H1 (cell line): ENCODE measurements at regions not wholly inside any gene's neighbourhood (a gene's known extent, or its start where the extent isn't known, plus 50 kb on each side); places are given as distances from the start of the nearest gene placed in this dataset.

Experiments used
- CTCF ChIA-PET: fragments of 300-600 bp; sonication (Branson Sonifier 250); formaldehyde crosslinking; loops from one replicate; lab custom pipeline; 2021; ENCODE audit not compliant: partially characterized antibody; lab: Charles Lee
- POLR2A ChIA-PET: fragments of 300-600 bp; sonication (Branson Sonifier 250); formaldehyde crosslinking; loops from one replicate; lab custom pipeline; 2021; ENCODE audit warnings: inconsistent platforms; ENCODE audit not compliant: partially characterized antibody; lab: Charles Lee
- DNase-seq, 2 experiments: peaks; one replicate each; pipeline versions ENCODE4 v3.0.0 to v3.0.0-alpha.2; 2010 to 2022; ENCODE audit warnings: low spot score in 2 of 2, low read depth in 1 of 2, mixed read lengths in 1 of 2
- FAIRE-seq: peaks from 2 replicates; lab custom pipeline; 2011; peaks lifted over from hg19 to GRCh38; lab: Jason Lieb, UNC
- H2AFZ ChIP-seq: 2 replicates; pipeline ENCODE4 v1.8.1; 2012; ENCODE audit warnings: low read length, inconsistent platforms
- H2AK5ac ChIP-seq: 2 replicates; pipeline ENCODE4 v1.6.1; 2013; ENCODE audit warnings: low read depth, low read length
- H2BK120ac ChIP-seq: replicated peaks from 2 replicates; pipeline ENCODE3; 2013; ENCODE audit warnings: low read depth, low read length, inconsistent platforms
- H2BK12ac ChIP-seq: 2 replicates; pipeline ENCODE4 v1.6.1; 2013; ENCODE audit warnings: low read depth, low read length
- H2BK15ac ChIP-seq: 2 replicates; pipeline ENCODE4 v1.6.1; 2013; ENCODE audit warnings: low read length
- H2BK20ac ChIP-seq: 2 replicates; pipeline ENCODE4 v1.6.1; 2013; ENCODE audit warnings: low read length
- H2BK5ac ChIP-seq: 2 replicates; pipeline ENCODE4 v1.6.1; 2013; ENCODE audit warnings: low read depth, low read length
- H3K14ac ChIP-seq: 2 replicates; pipeline ENCODE4 v1.6.1; 2013; ENCODE audit warnings: inconsistent platforms; ENCODE audit not compliant: insufficient read length
- H3K18ac ChIP-seq: 2 replicates; pipeline ENCODE4 v1.6.1; 2013; ENCODE audit warnings: low read length; ENCODE audit errors: extremely low read depth
- H3K23ac ChIP-seq: 2 replicates; pipeline ENCODE4 v1.6.1; 2013; ENCODE audit warnings: inconsistent platforms; ENCODE audit not compliant: insufficient read length
- H3K23me2 ChIP-seq: 2 replicates; pipeline ENCODE4 v1.6.1; 2013; ENCODE audit warnings: low read depth, low read length
- H3K27ac ChIP-seq: 2 replicates; pipeline ENCODE4 v1.6.1; 2011; ENCODE audit warnings: low read depth, low read length, inconsistent platforms
- H3K27me3 ChIP-seq, 4 experiments: replicated peaks in 1 of 4; 1 replicate in 1 of 4; 2 replicates in 3 of 4; pipeline versions ENCODE4 v1.6.1 to v1.8.1; 2011 to 2013; ENCODE audit warnings: low read length in 3 of 4, mild to moderate bottlenecking in 3 of 4, inconsistent platforms in 2 of 4, mixed read lengths in 2 of 4, moderate library complexity in 1 of 4; ENCODE audit not compliant: control insufficient read depth in 3 of 4, insufficient read depth in 3 of 4; ENCODE audit errors: extremely low read depth in 1 of 4
- H3K36me3 ChIP-seq, 4 experiments: 2 replicates each; pipeline versions ENCODE4 v1.6.1 to v1.8.1; 2011 to 2013; ENCODE audit warnings: mild to moderate bottlenecking in 4 of 4, low read length in 3 of 4, moderate library complexity in 2 of 4, control low read depth in 1 of 4, inconsistent platforms in 1 of 4; ENCODE audit not compliant: insufficient read depth in 4 of 4, control insufficient read depth in 2 of 4
- H3K4ac ChIP-seq: replicated peaks from 2 replicates; pipeline ENCODE3; 2013; ENCODE audit warnings: low read length, low read depth, mixed read lengths, inconsistent platforms; ENCODE audit not compliant: insufficient read length
- H3K4me1 ChIP-seq, 4 experiments: replicated peaks in 1 of 4; 1 replicate in 1 of 4; 2 replicates in 3 of 4; pipeline versions ENCODE4 v1.6.1 to v1.8.1; 2011 to 2013; ENCODE audit warnings: low read length in 3 of 4, inconsistent platforms in 2 of 4, mixed read lengths in 1 of 4; ENCODE audit not compliant: insufficient read depth in 4 of 4, control insufficient read depth in 3 of 4
- H3K4me2 ChIP-seq, 2 experiments: 2 replicates each; pipeline versions ENCODE4 v1.6.1 to v1.8.1; 2011 to 2013; ENCODE audit warnings: low read depth in 2 of 2, low read length in 2 of 2, control low read depth in 1 of 2, inconsistent platforms in 1 of 2, mild to moderate bottlenecking in 1 of 2; ENCODE audit not compliant: insufficient read depth in 1 of 2
- H3K4me3 ChIP-seq, 4 experiments: fragments of 200-600, 300-600 bp in 1 of 4; sonication (generic), shearing (Covaris generic), sonication (Bioruptor Twin) in 1 of 4; 2 replicates each; pipeline versions ENCODE4 v1.5.1 to v1.8.1; 2011 to 2016; ENCODE audit warnings: low read length in 4 of 4, low read depth in 3 of 4, control low read depth in 2 of 4, inconsistent platforms in 2 of 4, mild to moderate bottlenecking in 2 of 4, mixed read lengths in 1 of 4, moderate library complexity in 1 of 4; ENCODE audit not compliant: insufficient read depth in 2 of 4; ENCODE audit errors: extremely low read depth in 1 of 4
- H3K56ac ChIP-seq: replicated peaks from 2 replicates; pipeline ENCODE3; 2013; ENCODE audit warnings: low read depth, mild to moderate bottlenecking, mixed read lengths, low read length, inconsistent platforms; ENCODE audit not compliant: insufficient read length
- H3K79me1 ChIP-seq: 2 replicates; pipeline ENCODE4 v1.6.1; 2013; ENCODE audit warnings: low read depth, low read length, control low read depth
- H3K79me2 ChIP-seq, 2 experiments: 2 replicates each; pipeline versions ENCODE4 v1.6.1 to v1.8.1; 2012 to 2013; ENCODE audit warnings: low read length in 2 of 2, mild to moderate bottlenecking in 2 of 2, inconsistent platforms in 1 of 2; ENCODE audit not compliant: insufficient read depth in 2 of 2, control insufficient read depth in 1 of 2
- H3K9ac ChIP-seq, 4 experiments: replicated peaks in 1 of 4; 1 replicate in 1 of 4; 2 replicates in 3 of 4; pipeline versions ENCODE4 v1.6.1 to v1.8.1; 2011 to 2013; ENCODE audit warnings: low read depth in 3 of 4, low read length in 3 of 4, control low read depth in 2 of 4, mild to moderate bottlenecking in 2 of 4, moderate library complexity in 2 of 4, inconsistent platforms in 1 of 4; ENCODE audit errors: extremely low read depth in 1 of 4
- H3K9me3 ChIP-seq, 2 experiments: 2 replicates each; pipeline versions ENCODE4 v1.6.1 to v1.8.1; 2012 to 2013; ENCODE audit warnings: mild to moderate bottlenecking in 2 of 2, moderate library complexity in 2 of 2, control low read depth in 1 of 2, inconsistent platforms in 1 of 2, low read depth in 1 of 2, low read length in 1 of 2, mixed read lengths in 1 of 2; ENCODE audit not compliant: insufficient read depth in 2 of 2
- H4K20me1 ChIP-seq, 2 experiments: replicated peaks in 1 of 2; 2 replicates each; pipeline versions ENCODE3 to v1.8.1; 2011 to 2013; ENCODE audit warnings: inconsistent platforms in 2 of 2, low read length in 2 of 2, mild to moderate bottlenecking in 1 of 2; ENCODE audit not compliant: insufficient read depth in 2 of 2, control insufficient read depth in 1 of 2
- H4K5ac ChIP-seq: 2 replicates; pipeline ENCODE4 v1.6.1; 2013; ENCODE audit warnings: low read length, low read depth, mixed read lengths, inconsistent platforms; ENCODE audit not compliant: insufficient read length
- H4K8ac ChIP-seq: 2 replicates; pipeline ENCODE4 v1.8.0; 2013; ENCODE audit warnings: mild to moderate bottlenecking, moderate library complexity, low read length, inconsistent platforms; ENCODE audit not compliant: insufficient read depth; ENCODE audit errors: extremely low read depth
- H4K91ac ChIP-seq: replicated peaks from 2 replicates; pipeline ENCODE3; 2013; ENCODE audit warnings: low read length, mixed read lengths, inconsistent platforms; ENCODE audit not compliant: insufficient read length
- CHD1 ChIP-seq: IDR thresholded peaks from 2 replicates; pipeline ENCODE4 v1.6.1; 2012; ENCODE audit warnings: low read depth, low read length, improper control_type of control experiment
- CHD2 ChIP-seq: IDR thresholded peaks from 2 replicates; pipeline ENCODE4 v1.6.1; 2012; ENCODE audit warnings: low read length, improper control_type of control experiment
- CREB1 ChIP-seq: IDR thresholded peaks from 2 replicates; pipeline ENCODE4 v1.6.1; 2012; ENCODE audit warnings: inconsistent platforms
- GABPA ChIP-seq: IDR thresholded peaks from 2 replicates; pipeline ENCODE4 v1.6.1; 2011; ENCODE audit warnings: mild to moderate bottlenecking, low read length, moderate library complexity, borderline replicate concordance; ENCODE audit not compliant: insufficient read depth
- JUND ChIP-seq: IDR thresholded peaks from 2 replicates; pipeline ENCODE4 v1.6.1; 2011; ENCODE audit warnings: mild to moderate bottlenecking, improper control_type of control experiment, low read length
- KDM5A ChIP-seq: fragments of 200-600 bp; IDR thresholded peaks from 2 replicates; pipeline ENCODE4 v1.7.1; 2012; ENCODE audit warnings: mild to moderate bottlenecking, low read length, inconsistent platforms, mixed read lengths
- RAD21 ChIP-seq, 2 experiments: IDR thresholded peaks in 1 of 2; conservative IDR thresholded peaks in 1 of 2; 2 replicates each; pipeline ENCODE4 v1.6.1; 2011; ENCODE audit warnings: low read depth in 2 of 2, low read length in 2 of 2, improper control_type of control experiment in 1 of 2, inconsistent platforms in 1 of 2, mild to moderate bottlenecking in 1 of 2, moderate library complexity in 1 of 2
- TAF7 ChIP-seq: optimal IDR thresholded peaks from 2 replicates; pipeline ENCODE3; 2011; ENCODE audit warnings: low read depth, mild to moderate bottlenecking, inconsistent platforms, low read length, moderate library complexity, borderline replicate concordance
- TEAD4 ChIP-seq: IDR thresholded peaks from 2 replicates; pipeline ENCODE4 v1.6.1; 2012; ENCODE audit warnings: low read depth, low read length, inconsistent platforms, mixed read lengths
- ZNF274 ChIP-seq: IDR thresholded peaks from 2 replicates; pipeline ENCODE4 v1.7.0; 2012; ENCODE audit warnings: low read length, borderline replicate concordance; ENCODE audit errors: extremely low read depth
- WGBS, 2 experiments: shearing (Covaris generic) in 1 of 2; methylation state at CpG; one replicate each; pipeline versions ENCODE4 v1.1.6 to v1.1.7; 2013 to 2015; ENCODE audit warnings: low lambda C conversion rate in 2 of 2, mixed read lengths in 2 of 2, inconsistent platforms in 1 of 2, low coverage in 1 of 2, missing lambda C conversion rate in 1 of 2; ENCODE audit not compliant: insufficient replicate concordance in 2 of 2, insufficient coverage in 1 of 2, insufficient read length in 1 of 2; ENCODE audit errors: extremely low coverage in 1 of 2, missing lambda C conversion rate in 1 of 2; 5-methylcytosine and 5-hydroxymethylcytosine counted together

- H3K4me2 ChIP-seq: no peak overlapping the region
- H2BK20ac ChIP-seq: no peak overlapping the region
- no peaks in the 10 kb centered on the region for H3K23me2 ChIP-seq
- no peak overlapping the region for H3K23ac ChIP-seq
- no peak overlapping the region for H2BK5ac ChIP-seq
- H3K14ac ChIP-seq: no peak overlapping the region
- H3K27me3 ChIP-seq: no peaks in the 10 kb centered on the region; a peak in 1 of 7 replicates
- ChIA-PET CTCF (interaction anchor here (0.9 to 4.6 kb wide), 9 partner anchors 7 to 113 kb away, joined by 3 to 39 read pairs (median 6); no protein-coding TSS in a partner anchor), POLR2A (no interaction called here)
- H4K5ac ChIP-seq: no peak overlapping the region
- H2BK120ac ChIP-seq: no peak overlapping the region
- H3K4me3 ChIP-seq: no peak overlapping the region
- H2AK5ac ChIP-seq: no peak overlapping the region
- peaks cover 0 to 7% (median under 1%) of the 10 kb centered on the region in 4 experiments; a peak in 3 of 7 replicates for H3K4me1 ChIP-seq
- H2BK15ac ChIP-seq: no peak overlapping the region
- H3K79me2 ChIP-seq: no peaks in the 10 kb centered on the region
- no peak overlapping the region for H3K9ac ChIP-seq
- H3K9me3 ChIP-seq: no peaks in the 10 kb centered on the region
- H4K91ac ChIP-seq: no peak overlapping the region
- no peak overlapping the region for H3K27ac ChIP-seq
- DNase-seq (no peak), FAIRE-seq (no peak)
- H3K79me1 ChIP-seq: no peaks in the 10 kb centered on the region
- H4K8ac ChIP-seq: no peak overlapping the region
- no peak overlapping the region for H2AFZ ChIP-seq
- H3K56ac ChIP-seq: no peak overlapping the region
- H4K20me1 ChIP-seq: no peaks in the 10 kb centered on the region
- H3K36me3 ChIP-seq: no peaks in the 10 kb centered on the region
- H3K18ac ChIP-seq: peak overlapping the region; percentile 24; the same call in 1 of the 2 replicates
- 100% methylated on average over 3 of the region's 3 CpGs; no CpG with 5 or more reads in 1 of the 2 experiments for WGBS, 2 experiments
- no peak overlapping the region for H3K4ac ChIP-seq
- no peak overlapping the region; the same call in 1 of the 2 replicates for H2BK12ac ChIP-seq
- TF ChIP-seq CHD2: no peak
- TF ChIP-seq RAD21 (IDR thresholded peaks at IDR 0.05 in 1 of 2, conservative IDR thresholded peaks at IDR 0.05 in 1 of 2; ENCODE audit: low read depth in 2 of 2, low read length in 2 of 2): no peak
- TF ChIP-seq TAF7: no peak
- TF ChIP-seq GABPA: no peak
- no peak for TF ChIP-seq CHD1
- TF ChIP-seq CREB1: no peak
- no peak for TF ChIP-seq JUND
- no peak for TF ChIP-seq ZNF274
- TF ChIP-seq TEAD4: no peak
- TF ChIP-seq KDM5A: no peak
Observed at GRCh38 chr16:62253966-62254365, 217.7 kb upstream of the CDH8 start.
